ENCODE measurements at regions not wholly inside any gene's neighbourhood (a gene's known extent, or its start where the extent isn't known, plus 50 kb on each side); places are given as distances from the start of the nearest gene placed in this dataset.

DNA sequence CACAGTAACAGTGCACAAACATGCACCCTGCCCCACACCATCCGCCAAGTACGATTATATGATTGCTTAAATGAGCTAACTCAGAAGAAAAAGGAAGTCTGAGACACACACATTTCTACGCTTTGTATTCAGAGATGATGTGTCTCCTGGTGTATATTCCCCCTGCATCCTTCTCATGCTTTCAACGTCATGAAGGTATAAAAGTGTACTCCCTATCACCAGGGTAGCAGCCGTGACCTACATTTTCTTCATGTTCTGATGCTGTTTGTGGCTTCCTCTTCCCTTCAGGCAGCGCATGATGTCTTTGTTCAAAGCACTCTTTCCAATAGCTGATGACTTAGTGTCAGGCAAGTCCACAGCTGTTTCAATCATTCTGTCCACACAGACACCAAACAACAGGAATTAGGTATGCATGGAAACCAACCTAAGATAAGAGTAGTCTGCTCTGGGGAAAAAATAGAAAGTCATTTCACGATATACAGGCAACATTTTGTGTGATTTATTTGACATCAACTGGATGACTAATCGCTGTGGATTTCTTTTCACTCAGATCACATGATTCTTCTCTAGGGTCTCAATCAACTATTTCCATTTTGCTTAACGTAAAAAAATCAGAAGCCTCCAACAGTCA is 269.4 kb upstream of the PTGER4 start:
- no peak overlapping the region for H3K4me3 ChIP-seq (ENCODE audit: low read depth, poor library complexity, severe bottlenecking)
- DNase-seq (ENCODE audit: low spot score in 2 of 2) = no peak
- TF ChIP-seq, protein P1, sequence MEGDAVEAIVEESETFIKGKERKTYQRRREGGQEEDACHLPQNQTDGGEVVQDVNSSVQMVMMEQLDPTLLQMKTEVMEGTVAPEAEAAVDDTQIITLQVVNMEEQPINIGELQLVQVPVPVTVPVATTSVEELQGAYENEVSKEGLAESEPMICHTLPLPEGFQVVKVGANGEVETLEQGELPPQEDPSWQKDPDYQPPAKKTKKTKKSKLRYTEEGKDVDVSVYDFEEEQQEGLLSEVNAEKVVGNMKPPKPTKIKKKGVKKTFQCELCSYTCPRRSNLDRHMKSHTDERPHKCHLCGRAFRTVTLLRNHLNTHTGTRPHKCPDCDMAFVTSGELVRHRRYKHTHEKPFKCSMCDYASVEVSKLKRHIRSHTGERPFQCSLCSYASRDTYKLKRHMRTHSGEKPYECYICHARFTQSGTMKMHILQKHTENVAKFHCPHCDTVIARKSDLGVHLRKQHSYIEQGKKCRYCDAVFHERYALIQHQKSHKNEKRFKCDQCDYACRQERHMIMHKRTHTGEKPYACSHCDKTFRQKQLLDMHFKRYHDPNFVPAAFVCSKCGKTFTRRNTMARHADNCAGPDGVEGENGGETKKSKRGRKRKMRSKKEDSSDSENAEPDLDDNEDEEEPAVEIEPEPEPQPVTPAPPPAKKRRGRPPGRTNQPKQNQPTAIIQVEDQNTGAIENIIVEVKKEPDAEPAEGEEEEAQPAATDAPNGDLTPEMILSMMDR (IDR thresholded peaks at IDR 0.05) = no peak
- no peak for TF ChIP-seq POLR2A (IDR thresholded peaks at IDR 0.05)
- 29 to 32% methylated on average over 9 of the region's 9 CpGs for WGBS, 2 donors
- intact Hi-C loops (cut with DNase I; ENCODE audit: low total_unique reads) = no loop called here

DNA sequence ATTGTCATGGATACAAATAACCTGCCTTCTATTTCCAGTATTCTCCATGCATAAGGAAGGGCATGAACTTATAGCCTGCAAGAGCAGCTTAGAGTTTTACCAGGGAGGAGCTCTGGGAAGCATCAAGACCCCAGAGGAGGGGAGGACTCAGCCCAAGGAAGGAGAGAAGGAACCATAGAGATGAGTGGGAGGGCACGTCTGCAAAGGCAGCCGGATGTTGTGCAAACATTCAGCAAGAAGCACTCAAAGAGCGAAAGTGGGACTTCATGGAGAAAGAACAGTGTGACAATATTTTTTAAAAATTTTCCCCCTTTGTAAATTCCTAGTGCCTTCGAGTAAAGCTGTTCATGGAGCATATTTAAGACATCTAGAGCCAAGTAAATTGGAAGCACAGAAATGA is 270.1 kb upstream of the PTGER4 start:
- 78 to 82% methylated on average over 4 of the region's 4 CpGs for WGBS, 2 donors
- DNase-seq (ENCODE audit: low spot score in 2 of 2) = no peak
- intact Hi-C loops (cut with DNase I; ENCODE audit: low total_unique reads) = no loop called here
- no peak for TF ChIP-seq POLR2A (IDR thresholded peaks at IDR 0.05)
- TF ChIP-seq, protein P1 (IDR thresholded peaks at IDR 0.05) = no peak
- H3K4me3 ChIP-seq (ENCODE audit: low read depth, poor library complexity, severe bottlenecking) = no peak overlapping the region

DNA sequence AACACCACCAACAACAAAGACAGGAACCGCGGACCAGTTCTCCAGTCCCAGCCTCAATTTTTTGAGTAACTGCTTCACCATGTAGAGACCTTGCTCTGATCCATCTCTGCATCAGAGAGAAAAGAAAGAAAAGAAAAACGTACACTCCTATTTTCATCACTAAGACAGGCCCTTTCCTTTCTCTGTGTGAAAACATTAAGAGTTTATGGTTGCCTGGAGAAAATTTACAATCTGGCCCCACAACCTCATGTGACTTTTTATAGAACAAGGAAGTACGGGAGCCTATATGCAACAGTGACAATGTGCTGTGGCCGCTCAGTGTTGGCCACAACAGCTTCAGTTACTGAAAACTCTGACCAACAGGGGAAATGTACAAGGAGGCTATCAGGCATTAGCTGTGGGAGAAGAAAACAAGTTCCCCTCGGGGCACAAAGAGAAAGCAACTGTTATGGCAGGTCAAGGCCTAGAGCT is 272.9 kb upstream of the PTGER4 start:
- intact Hi-C loops (cut with DNase I; ENCODE audit: low total_unique reads) = no loop called here
- TF ChIP-seq, protein P1 (IDR thresholded peaks at IDR 0.05) = no peak
- TF ChIP-seq POLR2A (IDR thresholded peaks at IDR 0.05) = no peak
- H3K4me3 ChIP-seq (ENCODE audit: low read depth, poor library complexity, severe bottlenecking) = no peak overlapping the region
- WGBS, 2 donors = 75 to 77% methylated on average over 6 of the region's 6 CpGs
- no peak for DNase-seq (ENCODE audit: low spot score in 2 of 2)

DNA sequence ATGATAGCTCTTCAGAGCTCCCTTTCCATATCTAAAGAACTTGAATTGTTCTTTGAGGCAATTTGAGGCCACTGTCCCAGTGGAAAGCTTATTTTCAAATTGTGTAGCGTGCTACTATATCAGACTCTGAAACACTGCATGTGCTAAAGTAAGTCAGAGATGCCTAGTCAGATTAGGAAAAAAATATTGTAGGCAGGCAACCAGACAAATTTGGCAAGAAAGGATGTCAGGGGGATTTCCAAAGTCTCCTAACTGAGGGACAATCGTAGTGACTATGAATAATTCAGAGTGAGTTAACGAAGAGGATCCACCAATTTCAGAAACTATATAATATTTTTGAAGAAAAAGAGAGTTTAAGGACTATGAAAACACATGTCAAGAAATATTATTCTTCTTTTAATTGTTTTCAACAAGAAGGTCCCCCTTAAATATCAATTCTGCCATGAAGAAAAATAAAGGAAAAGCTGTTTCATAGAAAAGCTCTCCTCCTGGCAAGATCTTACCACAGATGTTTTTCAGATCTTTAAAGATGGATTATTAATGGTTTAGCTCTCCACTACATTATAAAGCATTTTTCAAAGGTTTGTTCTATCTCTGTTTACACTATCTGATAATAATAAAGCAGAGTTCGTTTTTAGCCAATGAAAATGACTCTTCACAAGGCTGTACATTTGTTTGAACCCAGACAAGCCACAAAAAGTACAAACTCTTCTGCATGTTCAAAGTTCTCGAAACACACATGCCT is 273.5 kb upstream of the PTGER4 start:
- no peak for DNase-seq (ENCODE audit: low spot score in 2 of 2)
- intact Hi-C loops (cut with DNase I; ENCODE audit: low total_unique reads) = no loop called here
- no peak overlapping the region for H3K4me3 ChIP-seq (ENCODE audit: low read depth, poor library complexity, severe bottlenecking)
- TF ChIP-seq, protein P1 (IDR thresholded peaks at IDR 0.05) = no peak
- TF ChIP-seq POLR2A (IDR thresholded peaks at IDR 0.05) = no peak
- WGBS, 2 donors = 53 to 60% methylated on average over 5 of the region's 5 CpGs

DNA sequence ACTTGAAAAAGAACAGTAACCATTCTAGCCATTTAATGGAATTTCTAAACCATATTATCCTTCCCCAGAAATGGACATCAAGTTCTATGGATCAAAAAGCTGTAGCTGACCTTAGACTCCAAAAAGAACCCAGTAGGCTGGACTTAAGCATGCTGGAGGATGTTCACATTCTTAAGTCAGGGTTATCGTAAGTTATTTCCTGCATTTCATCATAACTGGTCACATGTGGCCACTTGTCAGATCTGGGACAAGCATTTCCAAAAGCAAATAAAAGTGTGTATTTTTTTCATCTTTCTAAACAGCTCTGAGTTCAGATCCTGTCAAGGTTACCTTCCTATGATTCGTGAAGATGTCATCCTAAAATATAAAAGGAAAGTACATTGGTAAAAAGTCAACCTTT is 274.5 kb upstream of the PTGER4 start:
- intact Hi-C loops (cut with DNase I; ENCODE audit: low total_unique reads) = no loop called here

More for the DNA sequence above, 274.5 kb upstream of the PTGER4 start:
- WGBS, 2 donors = 53 to 58% methylated on average over 2 of the region's 2 CpGs
- no peak overlapping the region for H3K4me3 ChIP-seq (ENCODE audit: low read depth, poor library complexity, severe bottlenecking)
- TF ChIP-seq, protein P1 (IDR thresholded peaks at IDR 0.05) = no peak
- TF ChIP-seq POLR2A (IDR thresholded peaks at IDR 0.05) = no peak
- no peak for DNase-seq (ENCODE audit: low spot score in 2 of 2)
